ENCODE measurements at regions not wholly inside any gene's neighbourhood (a gene's known extent, or its start where the extent isn't known, plus 50 kb on each side); places are given as distances from the start of the nearest gene placed in this dataset.
"Not testable (repeated sequence)": the region's sequence is repeated elsewhere in the genome, so short reads cannot be mapped to it uniquely, and the experiment has no call there.

- no peak for DNase-seq (ENCODE audit: low spot score)
These were observed 307.9 kb upstream of the IGFBP7 start for GRCh38 chr4:57418133-57418532.

- no peak for DNase-seq (ENCODE audit: low spot score)
These were observed 302.3 kb upstream of the IGFBP7 start for GRCh38 chr4:57412259-57413054.

- DNase-seq (ENCODE audit: low spot score), result no peak
These were observed 300.3 kb upstream of the IGFBP7 start for GRCh38 chr4:57410331-57411052.

GRCh38 chr4:57405359-57405758 is 295.2 kb upstream of the IGFBP7 start:
- DNase-seq (ENCODE audit: low spot score), result no peak

GRCh38 chr4:57404483-57404882 is 294.3 kb upstream of the IGFBP7 start:
- DNase-seq (ENCODE audit: low spot score), result no peak

GRCh38 chr4:57403591-57403990 is 293.4 kb upstream of the IGFBP7 start:
- no peak for DNase-seq (ENCODE audit: low spot score)

- no peak for DNase-seq (ENCODE audit: low spot score)
These were observed 291.4 kb upstream of the IGFBP7 start for GRCh38 chr4:57401586-57401985.

- no peak for DNase-seq (ENCODE audit: low spot score)
These were observed 268.6 kb upstream of the IGFBP7 start for GRCh38 chr4:57378766-57379165.

- DNase-seq (ENCODE audit: low spot score), result no peak
These were observed 264.8 kb upstream of the IGFBP7 start for GRCh38 chr4:57374866-57375595.

- DNase-seq (ENCODE audit: low spot score), result no peak
These were observed 263.8 kb upstream of the IGFBP7 start for GRCh38 chr4:57373991-57374390.

GRCh38 chr4:57371671-57372070 is 261.5 kb upstream of the IGFBP7 start:
- no peak for DNase-seq (ENCODE audit: low spot score)

- no peak for DNase-seq (ENCODE audit: low spot score)
These were observed 260.5 kb upstream of the IGFBP7 start for GRCh38 chr4:57370691-57371090.

- DNase-seq (ENCODE audit: low spot score), result no peak
These were observed 259.3 kb upstream of the IGFBP7 start for GRCh38 chr4:57369446-57369845.

- no peak for DNase-seq (ENCODE audit: low spot score)
These were observed 254.1 kb upstream of the IGFBP7 start for GRCh38 chr4:57364255-57364654.

- DNase-seq (ENCODE audit: low spot score), result no peak
These were observed 253.2 kb upstream of the IGFBP7 start for GRCh38 chr4:57363346-57363745.

GRCh38 chr4:57360681-57361080 is 250.5 kb upstream of the IGFBP7 start:
- DNase-seq (ENCODE audit: low spot score), result no peak

GRCh38 chr4:57355101-57355665 is 245.0 kb upstream of the IGFBP7 start:
- DNase-seq (ENCODE audit: low spot score), result no peak

- DNase-seq (ENCODE audit: low spot score), result no peak
These were observed 241.5 kb upstream of the IGFBP7 start for GRCh38 chr4:57351731-57352130.

- DNase-seq (ENCODE audit: low spot score), result no peak
These were observed 234.1 kb upstream of the IGFBP7 start for GRCh38 chr4:57344296-57344695.

GRCh38 chr4:57342411-57342810 is 232.2 kb upstream of the IGFBP7 start:
- no peak for DNase-seq (ENCODE audit: low spot score)

GRCh38 chr4:57338861-57339260 is 228.7 kb upstream of the IGFBP7 start:
- not testable (repeated sequence) for DNase-seq (ENCODE audit: low spot score)

GRCh38 chr4:57333684-57334083 is 223.5 kb upstream of the IGFBP7 start:
- no peak for DNase-seq (ENCODE audit: low spot score)

Data from ureter (tissue), 1 donor.